Panc1 (cell line): ENCODE measurements at regions not wholly inside any gene's neighbourhood (a gene's known extent, or its start where the extent isn't known, plus 50 kb on each side); places are given as distances from the start of the nearest gene placed in this dataset.

ENCODE experiments used
- ATAC-seq: fragments of 200-7000 bp; cut with Tn5 transposase; 2 replicates; pipeline ENCODE4 v1.9.1; 2020; ENCODE audit warnings: mild to moderate bottlenecking, moderate library complexity
- BruUV-seq: library from RNA; stranded (reverse); fragments of 400-500 nt; replicated peaks from 2 replicates; lab custom pipeline; 2021; lab: Mats Ljungman, UMichigan
- CTCF ChIA-PET: fragments of 300-600 bp; sonication (Branson Sonifier 250); formaldehyde crosslinking; loops from one replicate; lab custom pipeline; 2022; ENCODE audit warnings: antibody characterized with exemption; lab: Charles Lee
- POLR2A ChIA-PET: fragments of 300-600 bp; sonication (Branson Sonifier 250); formaldehyde crosslinking; loops from one replicate; lab custom pipeline; 2022; ENCODE audit warnings: antibody characterized with exemption; lab: Charles Lee
- DNase-seq: peaks from one replicate; pipeline ENCODE4 v3.0.0-alpha.2; 2010; ENCODE audit warnings: low read depth, low spot score
- H3K27ac ChIP-seq: 2 replicates; pipeline ENCODE4 v1.5.1; 2011; ENCODE audit warnings: mild to moderate bottlenecking, low read length, inconsistent platforms
- H3K27me3 ChIP-seq: fragments of 200-500 bp; sonication (Bioruptor generic); 2 replicates; pipeline ENCODE4 v1.6.0; 2014; ENCODE audit warnings: low read length, inconsistent platforms; ENCODE audit not compliant: control insufficient read depth, insufficient read depth
- H3K36me3 ChIP-seq: fragments of 200-500 bp; sonication (Bioruptor generic); 2 replicates; pipeline ENCODE4 v1.5.1; 2014; ENCODE audit warnings: inconsistent platforms, mild to moderate bottlenecking, low read length, moderate library complexity; ENCODE audit not compliant: control insufficient read depth, insufficient read depth
- H3K4me1 ChIP-seq: 2 replicates; pipeline ENCODE4 v1.5.1; 2011; ENCODE audit warnings: inconsistent platforms, mild to moderate bottlenecking, low read length, moderate library complexity; ENCODE audit not compliant: control insufficient read depth, insufficient read depth
- H3K4me3 ChIP-seq, 2 experiments: 2 replicates each; pipeline ENCODE4 v1.5.1; 2011 to 2012; ENCODE audit warnings: low read depth in 2 of 2, low read length in 2 of 2, mild to moderate bottlenecking in 2 of 2, inconsistent platforms in 1 of 2, moderate library complexity in 1 of 2
- H3K9me3 ChIP-seq: fragments of 200-500 bp; sonication (Bioruptor generic); 2 replicates; pipeline ENCODE4 v1.5.1; 2014; ENCODE audit warnings: low read depth, mild to moderate bottlenecking, inconsistent platforms, low read length, moderate library complexity; ENCODE audit not compliant: control insufficient read depth, insufficient read depth
- CTCF ChIP-seq: fragments of 450-650 bp; IDR thresholded peaks from 2 replicates; pipeline ENCODE4 v1.5.1; 2017; ENCODE audit warnings: mild to moderate bottlenecking
- POLR2AphosphoS5 ChIP-seq: IDR thresholded peaks from 2 replicates; pipeline ENCODE4 v1.6.1; 2012; ENCODE audit warnings: mild to moderate bottlenecking, low read depth, low read length, moderate library complexity
- SIN3A ChIP-seq: IDR thresholded peaks from 2 replicates; pipeline ENCODE4 v1.6.1; 2012; ENCODE audit warnings: low read depth, mild to moderate bottlenecking, low read length, moderate library complexity, borderline replicate concordance; ENCODE audit not compliant: insufficient read depth
- TCF7L2 ChIP-seq: IDR thresholded peaks from 2 replicates; pipeline ENCODE4 v1.6.1; 2011; ENCODE audit warnings: mild to moderate bottlenecking, low read depth, low read length, inconsistent platforms
- in situ Hi-C: cut with HindIII; loops from 2 replicates; pipeline ENCODE4 v1.10.0; 2016; ENCODE audit warnings: low sequenced_read_pairs, low pct_unique_long_range_greater_than_20kb
- intact Hi-C: fragments of 100-400 bp; cut with micrococcal nuclease; formaldehyde crosslinking; loops from one replicate; pipeline ENCODE4 v1.10.0; 2022; ENCODE audit not compliant: unreplicated experiment
- TF ChIP-seq, protein P1 (sequence below), 2 experiments: IDR thresholded peaks; 2 replicates each; pipeline ENCODE4 v1.6.1; 2011 to 2012; ENCODE audit warnings: low read depth in 2 of 2, control low read depth in 1 of 2, low read length in 1 of 2, mild to moderate bottlenecking in 1 of 2, moderate library complexity in 1 of 2; ENCODE audit not compliant: insufficient read depth in 1 of 2

- H3K27me3 ChIP-seq, result no peaks in the 10 kb centered on the region
- no peaks in the 10 kb centered on the region for H3K9me3 ChIP-seq
- no TSS peak for BruUV-seq
- POLR2A ChIA-PET, result no interaction called here
- TF ChIP-seq POLR2AphosphoS5, result no peak
- no peak for TF ChIP-seq TCF7L2
- no peak for TF ChIP-seq CTCF
- TF ChIP-seq, protein P1, sequence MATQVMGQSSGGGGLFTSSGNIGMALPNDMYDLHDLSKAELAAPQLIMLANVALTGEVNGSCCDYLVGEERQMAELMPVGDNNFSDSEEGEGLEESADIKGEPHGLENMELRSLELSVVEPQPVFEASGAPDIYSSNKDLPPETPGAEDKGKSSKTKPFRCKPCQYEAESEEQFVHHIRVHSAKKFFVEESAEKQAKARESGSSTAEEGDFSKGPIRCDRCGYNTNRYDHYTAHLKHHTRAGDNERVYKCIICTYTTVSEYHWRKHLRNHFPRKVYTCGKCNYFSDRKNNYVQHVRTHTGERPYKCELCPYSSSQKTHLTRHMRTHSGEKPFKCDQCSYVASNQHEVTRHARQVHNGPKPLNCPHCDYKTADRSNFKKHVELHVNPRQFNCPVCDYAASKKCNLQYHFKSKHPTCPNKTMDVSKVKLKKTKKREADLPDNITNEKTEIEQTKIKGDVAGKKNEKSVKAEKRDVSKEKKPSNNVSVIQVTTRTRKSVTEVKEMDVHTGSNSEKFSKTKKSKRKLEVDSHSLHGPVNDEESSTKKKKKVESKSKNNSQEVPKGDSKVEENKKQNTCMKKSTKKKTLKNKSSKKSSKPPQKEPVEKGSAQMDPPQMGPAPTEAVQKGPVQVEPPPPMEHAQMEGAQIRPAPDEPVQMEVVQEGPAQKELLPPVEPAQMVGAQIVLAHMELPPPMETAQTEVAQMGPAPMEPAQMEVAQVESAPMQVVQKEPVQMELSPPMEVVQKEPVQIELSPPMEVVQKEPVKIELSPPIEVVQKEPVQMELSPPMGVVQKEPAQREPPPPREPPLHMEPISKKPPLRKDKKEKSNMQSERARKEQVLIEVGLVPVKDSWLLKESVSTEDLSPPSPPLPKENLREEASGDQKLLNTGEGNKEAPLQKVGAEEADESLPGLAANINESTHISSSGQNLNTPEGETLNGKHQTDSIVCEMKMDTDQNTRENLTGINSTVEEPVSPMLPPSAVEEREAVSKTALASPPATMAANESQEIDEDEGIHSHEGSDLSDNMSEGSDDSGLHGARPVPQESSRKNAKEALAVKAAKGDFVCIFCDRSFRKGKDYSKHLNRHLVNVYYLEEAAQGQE (IDR thresholded peaks at IDR 0.05; ENCODE audit: insufficient read depth in 1 of 2, low read depth in 2 of 2, low read length in 1 of 2), result no peak
- no peak for TF ChIP-seq SIN3A
- H3K36me3 ChIP-seq, result no peaks in the 10 kb centered on the region
- intact Hi-C loops (no loop called here), in situ Hi-C loops (no loop called here)
- ATAC-seq (no peak), DNase-seq (no peak)
- no peak overlapping the region for H3K4me3 ChIP-seq
- no peak overlapping the region for H3K27ac ChIP-seq
- CTCF ChIA-PET, result no interaction called here
- no peaks in the 10 kb centered on the region for H3K4me1 ChIP-seq
These were observed 246.7 kb downstream of the HS3ST3A1 start for GRCh38 chr17:13355054-13355453.

GRCh38 chr17:13353590-13353989 lies 248.1 kb downstream of the HS3ST3A1 start:
- no TSS peak for BruUV-seq
- ChIA-PET POLR2A (no interaction called here), CTCF (no interaction called here)
- Histone ChIP-seq H3K36me3 (no peaks in the 10 kb centered on the region), H3K4me1 (no peaks in the 10 kb centered on the region), H3K4me3 (no peak overlapping the region), H3K9me3 (no peaks in the 10 kb centered on the region), H3K27ac (no peak overlapping the region), H3K27me3 (no peaks in the 10 kb centered on the region)
- no peak for TF ChIP-seq TCF7L2
- TF ChIP-seq, protein P1 (IDR thresholded peaks at IDR 0.05; ENCODE audit: insufficient read depth in 1 of 2, low read depth in 2 of 2, low read length in 1 of 2), result no peak
- TF ChIP-seq SIN3A, result no peak
- TF ChIP-seq CTCF, result no peak
- no peak for TF ChIP-seq POLR2AphosphoS5
- DNase-seq (no peak), ATAC-seq (no peak)
- in situ Hi-C loops, result no loop called here
- intact Hi-C loops, result no loop called here
